Neural cell (in vitro differentiated cells): ENCODE measurements at regions not wholly inside any gene's neighbourhood (a gene's known extent, or its start where the extent isn't known, plus 50 kb on each side); places are given as distances from the start of the nearest gene placed in this dataset.

Source experiments
- CTCF ChIP-seq: fragments of 450-650 bp; IDR thresholded peaks from 2 replicates; pipeline ENCODE4 v1.5.1; 2014; ENCODE audit warnings: antibody characterized with exemption, mild to moderate bottlenecking, moderate library complexity; ENCODE audit not compliant: poor library complexity, severe bottlenecking
- EP300 ChIP-seq: fragments of 450-650 bp; conservative IDR thresholded peaks from 2 replicates; pipeline ENCODE4 v1.6.1; 2014; ENCODE audit warnings: antibody characterized with exemption, mild to moderate bottlenecking, moderate library complexity; ENCODE audit not compliant: poor library complexity, severe bottlenecking
- SMC3 ChIP-seq: fragments of 450-650 bp; conservative IDR thresholded peaks from 2 replicates; pipeline ENCODE4 v1.6.1; 2014; ENCODE audit warnings: antibody characterized with exemption, mild to moderate bottlenecking, moderate library complexity; ENCODE audit not compliant: poor library complexity
- TF ChIP-seq, protein P1 (sequence below): IDR thresholded peaks from 2 replicates; pipeline ENCODE4 v1.6.1; 2012; ENCODE audit warnings: borderline replicate concordance

DNA sequence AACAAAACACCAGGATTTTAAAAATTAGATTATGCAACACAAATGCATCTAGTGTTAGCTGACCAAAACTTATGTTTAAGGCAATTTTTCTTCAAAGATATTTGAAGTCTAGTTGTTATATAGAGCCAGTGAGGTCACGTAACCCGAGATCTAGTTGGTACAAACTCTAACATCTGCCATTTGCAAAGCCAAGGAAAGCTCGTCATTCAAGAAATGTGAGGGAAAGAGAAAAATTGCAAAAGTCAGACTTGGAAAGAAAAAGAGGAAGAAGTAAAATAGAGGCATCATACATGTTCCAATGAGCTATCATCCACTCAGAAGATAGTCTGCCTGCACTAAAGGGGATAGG, 293.4 kb upstream of the PUM3 start:
- TF ChIP-seq CTCF (no peak), EP300 (no peak), SMC3 (no peak)
- TF ChIP-seq, protein P1, sequence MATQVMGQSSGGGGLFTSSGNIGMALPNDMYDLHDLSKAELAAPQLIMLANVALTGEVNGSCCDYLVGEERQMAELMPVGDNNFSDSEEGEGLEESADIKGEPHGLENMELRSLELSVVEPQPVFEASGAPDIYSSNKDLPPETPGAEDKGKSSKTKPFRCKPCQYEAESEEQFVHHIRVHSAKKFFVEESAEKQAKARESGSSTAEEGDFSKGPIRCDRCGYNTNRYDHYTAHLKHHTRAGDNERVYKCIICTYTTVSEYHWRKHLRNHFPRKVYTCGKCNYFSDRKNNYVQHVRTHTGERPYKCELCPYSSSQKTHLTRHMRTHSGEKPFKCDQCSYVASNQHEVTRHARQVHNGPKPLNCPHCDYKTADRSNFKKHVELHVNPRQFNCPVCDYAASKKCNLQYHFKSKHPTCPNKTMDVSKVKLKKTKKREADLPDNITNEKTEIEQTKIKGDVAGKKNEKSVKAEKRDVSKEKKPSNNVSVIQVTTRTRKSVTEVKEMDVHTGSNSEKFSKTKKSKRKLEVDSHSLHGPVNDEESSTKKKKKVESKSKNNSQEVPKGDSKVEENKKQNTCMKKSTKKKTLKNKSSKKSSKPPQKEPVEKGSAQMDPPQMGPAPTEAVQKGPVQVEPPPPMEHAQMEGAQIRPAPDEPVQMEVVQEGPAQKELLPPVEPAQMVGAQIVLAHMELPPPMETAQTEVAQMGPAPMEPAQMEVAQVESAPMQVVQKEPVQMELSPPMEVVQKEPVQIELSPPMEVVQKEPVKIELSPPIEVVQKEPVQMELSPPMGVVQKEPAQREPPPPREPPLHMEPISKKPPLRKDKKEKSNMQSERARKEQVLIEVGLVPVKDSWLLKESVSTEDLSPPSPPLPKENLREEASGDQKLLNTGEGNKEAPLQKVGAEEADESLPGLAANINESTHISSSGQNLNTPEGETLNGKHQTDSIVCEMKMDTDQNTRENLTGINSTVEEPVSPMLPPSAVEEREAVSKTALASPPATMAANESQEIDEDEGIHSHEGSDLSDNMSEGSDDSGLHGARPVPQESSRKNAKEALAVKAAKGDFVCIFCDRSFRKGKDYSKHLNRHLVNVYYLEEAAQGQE = no peak
